ENCODE measurements at regions not wholly inside any gene's neighbourhood (a gene's known extent, or its start where the extent isn't known, plus 50 kb on each side); places are given as distances from the start of the nearest gene placed in this dataset.
"Not testable (repeated sequence)": the region's sequence is repeated elsewhere in the genome, so short reads cannot be mapped to it uniquely, and the experiment has no call there.

GRCh38 chr12:72901685-72902084 lies 629.5 kb downstream of the TRHDE start:
- no peaks in the 10 kb centered on the region for H3K27me3 ChIP-seq
- DNase-seq (ENCODE audit: low spot score), result no peak
- no peaks in the 10 kb centered on the region for H3K9me3 ChIP-seq (ENCODE audit: low read depth)
- H3K36me3 ChIP-seq (replicated peaks; ENCODE audit: insufficient read depth, low read depth), result no peaks in the 10 kb centered on the region
- no peaks in the 10 kb centered on the region for H4K20me1 ChIP-seq (ENCODE audit: insufficient read depth, poor library complexity, severe bottlenecking)
- no peak overlapping the region for H3K4me2 ChIP-seq
- H3K4me3 ChIP-seq, result no peak overlapping the region
- no peaks in the 10 kb centered on the region for H3K4me1 ChIP-seq (ENCODE audit: insufficient read depth)
- TF ChIP-seq EZH2phosphoT487 (IDR thresholded peaks at IDR 0.05; ENCODE audit: low read depth, severe bottlenecking, unreplicated experiment) (no peak), CTCF (IDR thresholded peaks at IDR 0.05; ENCODE audit: poor library complexity) (no peak), EZH2 (IDR thresholded peaks at IDR 0.05; ENCODE audit: borderline replicate concordance) (no peak)
- no peak overlapping the region for H3K27ac ChIP-seq
- no peak overlapping the region for H2AFZ ChIP-seq
- WGBS (ENCODE audit: low lambda C conversion rate, missing lambda C conversion rate), result 57% methylated on average over 1 of the region's 1 CpG
- H3K79me2 ChIP-seq, result no peaks in the 10 kb centered on the region
- H3K9me2 ChIP-seq (replicated peaks; ENCODE audit: insufficient read depth), result no peaks in the 10 kb centered on the region

GRCh38 chr12:72925716-72926115 lies 653.5 kb downstream of the TRHDE start:
- H3K9me2 ChIP-seq (replicated peaks; ENCODE audit: insufficient read depth), result no peaks in the 10 kb centered on the region
- no peak overlapping the region for H3K4me2 ChIP-seq
- DNase-seq (ENCODE audit: low spot score), result no peak
- no peaks in the 10 kb centered on the region for H3K27me3 ChIP-seq
- H3K79me2 ChIP-seq, result no peaks in the 10 kb centered on the region
- no peak overlapping the region for H3K27ac ChIP-seq
- no peaks in the 10 kb centered on the region for H4K20me1 ChIP-seq (ENCODE audit: insufficient read depth, poor library complexity, severe bottlenecking)
- no peaks in the 10 kb centered on the region for H3K4me1 ChIP-seq (ENCODE audit: insufficient read depth)
- WGBS (ENCODE audit: low lambda C conversion rate, missing lambda C conversion rate), result 88% methylated on average over 2 of the region's 2 CpGs
- H3K9me3 ChIP-seq (ENCODE audit: low read depth), result no peaks in the 10 kb centered on the region
- H3K4me3 ChIP-seq, result no peak overlapping the region
- no peaks in the 10 kb centered on the region for H3K36me3 ChIP-seq (replicated peaks; ENCODE audit: insufficient read depth, low read depth)
- no peak for TF ChIP-seq CTCF (IDR thresholded peaks at IDR 0.05; ENCODE audit: poor library complexity)
- TF ChIP-seq EZH2 (IDR thresholded peaks at IDR 0.05; ENCODE audit: borderline replicate concordance), result no peak
- no peak for TF ChIP-seq EZH2phosphoT487 (IDR thresholded peaks at IDR 0.05; ENCODE audit: low read depth, severe bottlenecking, unreplicated experiment)
- H2AFZ ChIP-seq, result no peak overlapping the region

GRCh38 chr12:72931838-72932237 lies 659.7 kb downstream of the TRHDE start:
- H3K9me3 ChIP-seq (ENCODE audit: low read depth); H3K27me3 ChIP-seq; H3K79me2 ChIP-seq; H3K36me3 ChIP-seq (replicated peaks; ENCODE audit: insufficient read depth, low read depth); H4K20me1 ChIP-seq (ENCODE audit: insufficient read depth, poor library complexity, severe bottlenecking); H3K4me1 ChIP-seq (ENCODE audit: insufficient read depth); DNase-seq (ENCODE audit: low spot score); H3K4me3 ChIP-seq; H3K9me2 ChIP-seq (replicated peaks; ENCODE audit: insufficient read depth); H3K4me2 ChIP-seq; H3K27ac ChIP-seq; H2AFZ ChIP-seq: not testable (repeated sequence)
- 82% methylated on average over 7 of the region's 7 CpGs for WGBS (ENCODE audit: low lambda C conversion rate, missing lambda C conversion rate)

GRCh38 chr12:72937486-72937885 lies 665.3 kb downstream of the TRHDE start:
- Histone ChIP-seq H3K27ac (no peak overlapping the region), H3K9me2 (replicated peaks; ENCODE audit: insufficient read depth) (no peaks in the 10 kb centered on the region), H3K4me1 (ENCODE audit: insufficient read depth) (no peaks in the 10 kb centered on the region), H3K36me3 (replicated peaks; ENCODE audit: insufficient read depth, low read depth) (no peaks in the 10 kb centered on the region), H3K4me3 (no peak overlapping the region), H3K27me3 (no peaks in the 10 kb centered on the region), H4K20me1 (ENCODE audit: insufficient read depth, poor library complexity, severe bottlenecking) (no peaks in the 10 kb centered on the region), H3K9me3 (ENCODE audit: low read depth) (no peaks in the 10 kb centered on the region), H3K79me2 (no peaks in the 10 kb centered on the region), H2AFZ (no peak overlapping the region), H3K4me2 (no peak overlapping the region)
- 100% methylated on average over 1 of the region's 1 CpG for WGBS (ENCODE audit: low lambda C conversion rate, missing lambda C conversion rate)
- no peak for DNase-seq (ENCODE audit: low spot score)
- TF ChIP-seq EZH2 (IDR thresholded peaks at IDR 0.05; ENCODE audit: borderline replicate concordance) (no peak), CTCF (IDR thresholded peaks at IDR 0.05; ENCODE audit: poor library complexity) (no peak), EZH2phosphoT487 (IDR thresholded peaks at IDR 0.05; ENCODE audit: low read depth, severe bottlenecking, unreplicated experiment) (no peak)

Data from hepatocyte (in vitro differentiated cells).